ENCODE measurements at regions not wholly inside any gene's neighbourhood (a gene's known extent, or its start where the extent isn't known, plus 50 kb on each side); places are given as distances from the start of the nearest gene placed in this dataset.

DNA sequence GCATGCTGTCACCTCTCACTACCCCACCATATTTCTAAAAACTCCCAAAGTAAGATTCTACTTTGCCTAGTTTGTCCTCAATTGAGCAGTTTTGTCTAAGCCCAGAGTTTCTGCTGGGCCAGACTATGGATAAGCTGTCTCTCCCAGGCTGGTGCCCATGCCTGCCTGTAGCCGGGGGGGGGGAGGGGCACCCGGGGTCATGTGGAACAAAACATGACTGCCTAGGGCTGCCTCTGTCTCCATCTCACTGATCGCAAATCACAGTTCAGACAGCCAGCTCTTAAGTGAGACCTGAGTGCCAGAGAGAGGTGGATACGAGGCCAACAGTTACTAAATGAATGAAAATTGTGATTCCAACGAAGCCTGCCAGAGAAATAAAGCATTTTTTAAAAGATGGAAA lies 78.8 kb upstream of the RPRML start:
- TF ChIP-seq, protein P1, sequence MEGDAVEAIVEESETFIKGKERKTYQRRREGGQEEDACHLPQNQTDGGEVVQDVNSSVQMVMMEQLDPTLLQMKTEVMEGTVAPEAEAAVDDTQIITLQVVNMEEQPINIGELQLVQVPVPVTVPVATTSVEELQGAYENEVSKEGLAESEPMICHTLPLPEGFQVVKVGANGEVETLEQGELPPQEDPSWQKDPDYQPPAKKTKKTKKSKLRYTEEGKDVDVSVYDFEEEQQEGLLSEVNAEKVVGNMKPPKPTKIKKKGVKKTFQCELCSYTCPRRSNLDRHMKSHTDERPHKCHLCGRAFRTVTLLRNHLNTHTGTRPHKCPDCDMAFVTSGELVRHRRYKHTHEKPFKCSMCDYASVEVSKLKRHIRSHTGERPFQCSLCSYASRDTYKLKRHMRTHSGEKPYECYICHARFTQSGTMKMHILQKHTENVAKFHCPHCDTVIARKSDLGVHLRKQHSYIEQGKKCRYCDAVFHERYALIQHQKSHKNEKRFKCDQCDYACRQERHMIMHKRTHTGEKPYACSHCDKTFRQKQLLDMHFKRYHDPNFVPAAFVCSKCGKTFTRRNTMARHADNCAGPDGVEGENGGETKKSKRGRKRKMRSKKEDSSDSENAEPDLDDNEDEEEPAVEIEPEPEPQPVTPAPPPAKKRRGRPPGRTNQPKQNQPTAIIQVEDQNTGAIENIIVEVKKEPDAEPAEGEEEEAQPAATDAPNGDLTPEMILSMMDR (IDR thresholded peaks at IDR 0.05) = no peak
- TF ChIP-seq POLR2A (IDR thresholded peaks at IDR 0.05; ENCODE audit: low read depth) = no peak
- no peak for TF ChIP-seq POLR2AphosphoS5 (IDR thresholded peaks at IDR 0.05)

Measured in esophagus muscularis mucosa (tissue), 3 donors.